ENCODE measurements at regions not wholly inside any gene's neighbourhood (a gene's known extent, or its start where the extent isn't known, plus 50 kb on each side); places are given as distances from the start of the nearest gene placed in this dataset.

DNA sequence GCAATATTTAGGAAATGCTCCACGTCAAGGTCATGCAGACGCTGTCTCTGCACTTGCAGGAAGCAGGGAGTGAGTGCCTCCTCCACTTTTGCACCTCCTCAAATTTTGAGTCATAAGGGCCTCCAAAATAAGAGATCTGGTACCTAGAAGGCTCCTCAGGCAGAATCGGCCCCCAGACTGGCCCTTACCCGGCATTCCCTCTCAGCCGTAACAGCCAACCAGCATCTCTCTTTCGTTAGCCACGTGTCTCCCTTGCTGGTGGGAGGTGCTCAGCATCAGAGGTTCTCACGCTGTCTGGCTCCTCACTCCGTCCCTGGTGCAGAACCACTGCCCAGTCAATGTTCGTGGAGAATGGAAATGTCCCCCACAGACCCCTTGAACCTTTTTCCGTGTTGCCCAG is 75.3 kb downstream of the ANKRD60 start:
- TF ChIP-seq, protein P1, sequence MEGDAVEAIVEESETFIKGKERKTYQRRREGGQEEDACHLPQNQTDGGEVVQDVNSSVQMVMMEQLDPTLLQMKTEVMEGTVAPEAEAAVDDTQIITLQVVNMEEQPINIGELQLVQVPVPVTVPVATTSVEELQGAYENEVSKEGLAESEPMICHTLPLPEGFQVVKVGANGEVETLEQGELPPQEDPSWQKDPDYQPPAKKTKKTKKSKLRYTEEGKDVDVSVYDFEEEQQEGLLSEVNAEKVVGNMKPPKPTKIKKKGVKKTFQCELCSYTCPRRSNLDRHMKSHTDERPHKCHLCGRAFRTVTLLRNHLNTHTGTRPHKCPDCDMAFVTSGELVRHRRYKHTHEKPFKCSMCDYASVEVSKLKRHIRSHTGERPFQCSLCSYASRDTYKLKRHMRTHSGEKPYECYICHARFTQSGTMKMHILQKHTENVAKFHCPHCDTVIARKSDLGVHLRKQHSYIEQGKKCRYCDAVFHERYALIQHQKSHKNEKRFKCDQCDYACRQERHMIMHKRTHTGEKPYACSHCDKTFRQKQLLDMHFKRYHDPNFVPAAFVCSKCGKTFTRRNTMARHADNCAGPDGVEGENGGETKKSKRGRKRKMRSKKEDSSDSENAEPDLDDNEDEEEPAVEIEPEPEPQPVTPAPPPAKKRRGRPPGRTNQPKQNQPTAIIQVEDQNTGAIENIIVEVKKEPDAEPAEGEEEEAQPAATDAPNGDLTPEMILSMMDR (IDR thresholded peaks at IDR 0.05; ENCODE audit: low read depth, low read length), result no peak
- Histone ChIP-seq H3K9me3 (ENCODE audit: severe bottlenecking) (no peaks in the 10 kb centered on the region), H3K27me3 (ENCODE audit: insufficient read depth, low read depth, severe bottlenecking) (no peaks in the 10 kb centered on the region), H3K36me3 (no peaks in the 10 kb centered on the region), H3K27ac (no peak overlapping the region), H3K4me3 (ENCODE audit: low read depth, low read length) (no peak overlapping the region)
- no peak for DNase-seq

GRCh38 chr20:58150772-58151171 is 77.7 kb downstream of the ANKRD60 start:
- Histone ChIP-seq H3K9me3 (ENCODE audit: severe bottlenecking) (peaks cover 3% of the 10 kb centered on the region), H3K36me3 (no peaks in the 10 kb centered on the region), H3K4me3 (ENCODE audit: low read depth, low read length) (no peak overlapping the region), H3K27me3 (ENCODE audit: insufficient read depth, low read depth, severe bottlenecking) (no peaks in the 10 kb centered on the region), H3K27ac (no peak overlapping the region)
- TF ChIP-seq, protein P1 (IDR thresholded peaks at IDR 0.05; ENCODE audit: low read depth, low read length), result no peak
- no peak for DNase-seq

DNA sequence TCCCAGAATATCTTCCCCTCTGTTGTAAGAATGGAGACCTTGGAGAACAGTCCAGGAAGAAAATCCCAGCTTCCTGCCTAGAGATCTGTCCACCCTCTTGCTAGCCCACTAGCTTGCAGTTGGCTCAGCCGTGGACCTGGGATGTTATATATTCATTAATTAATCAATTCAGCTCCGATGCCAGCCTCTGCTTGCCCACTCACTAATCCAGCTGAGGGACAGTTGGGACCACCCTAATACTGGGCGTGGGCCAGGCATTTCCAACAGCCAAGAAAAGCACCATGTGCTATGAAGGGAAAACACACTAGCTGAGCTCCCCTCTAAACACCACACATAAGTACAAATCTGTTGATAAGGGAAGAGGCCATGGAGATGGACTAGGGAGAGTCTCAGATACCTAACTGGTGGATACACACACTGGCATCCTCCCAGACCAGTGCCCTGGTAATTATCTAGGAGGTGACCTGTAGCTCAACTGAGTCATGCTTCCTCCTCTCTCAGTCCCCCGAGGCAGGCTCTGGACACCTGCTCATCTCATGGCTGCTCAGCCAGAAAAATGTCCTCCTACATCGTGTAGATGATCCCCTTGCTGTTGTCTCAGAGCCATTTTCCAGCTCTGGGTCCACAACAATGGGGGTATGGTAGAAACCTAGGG is 78.9 kb downstream of the ANKRD60 start:
- no peak for DNase-seq
- no peaks in the 10 kb centered on the region for H3K27me3 ChIP-seq (ENCODE audit: insufficient read depth, low read depth, severe bottlenecking)
- no peak overlapping the region for H3K4me3 ChIP-seq (ENCODE audit: low read depth, low read length)
- H3K27ac ChIP-seq, result no peak overlapping the region
- H3K36me3 ChIP-seq, result no peaks in the 10 kb centered on the region
- peaks cover 3% of the 10 kb centered on the region for H3K9me3 ChIP-seq (ENCODE audit: severe bottlenecking)
- TF ChIP-seq, protein P1 (IDR thresholded peaks at IDR 0.05; ENCODE audit: low read depth, low read length), result no peak

DNA sequence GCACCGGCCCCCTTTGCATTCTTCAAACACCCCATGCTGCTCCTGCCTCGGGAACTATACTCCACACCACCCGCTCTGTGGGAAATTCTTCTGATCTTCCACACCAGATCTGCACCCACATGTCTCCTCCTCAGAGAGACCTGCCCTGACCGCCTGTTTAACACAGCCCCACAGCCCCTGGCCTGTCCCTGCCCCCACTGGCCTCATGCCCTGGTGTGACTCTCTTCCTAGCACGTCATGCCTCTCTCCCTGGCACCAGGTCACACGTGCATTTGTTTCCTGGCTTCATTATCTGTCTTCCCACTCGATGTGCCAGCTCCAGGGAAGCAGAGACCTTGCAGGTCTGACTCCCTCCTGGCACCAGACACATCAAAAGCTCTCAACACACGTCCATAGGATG is 79.6 kb downstream of the ANKRD60 start:
- Histone ChIP-seq H3K27me3 (ENCODE audit: insufficient read depth, low read depth, severe bottlenecking) (no peaks in the 10 kb centered on the region), H3K9me3 (ENCODE audit: severe bottlenecking) (peaks cover 3% of the 10 kb centered on the region), H3K4me3 (ENCODE audit: low read depth, low read length) (no peak overlapping the region), H3K27ac (no peak overlapping the region), H3K36me3 (no peaks in the 10 kb centered on the region)
- TF ChIP-seq, protein P1 (IDR thresholded peaks at IDR 0.05; ENCODE audit: low read depth, low read length), result no peak
- no peak for DNase-seq

GRCh38 chr20:58147628-58148370 is 80.7 kb downstream of the ANKRD60 start:
- H3K9me3 ChIP-seq (ENCODE audit: severe bottlenecking), result peaks cover 3% of the 10 kb centered on the region
- no peak for DNase-seq
- TF ChIP-seq, protein P1 (IDR thresholded peaks at IDR 0.05; ENCODE audit: low read depth, low read length), result no peak
- no peaks in the 10 kb centered on the region for H3K27me3 ChIP-seq (ENCODE audit: insufficient read depth, low read depth, severe bottlenecking)
- H3K36me3 ChIP-seq, result no peaks in the 10 kb centered on the region
- H3K4me3 ChIP-seq (ENCODE audit: low read depth, low read length), result no peak overlapping the region
- no peak overlapping the region for H3K27ac ChIP-seq

Data from WERI-Rb-1 (cell line).